Liver (tissue), 8 donors: ENCODE measurements at regions not wholly inside any gene's neighbourhood (a gene's known extent, or its start where the extent isn't known, plus 50 kb on each side); places are given as distances from the start of the nearest gene placed in this dataset.

Source experiments
- DNase-seq: peaks from one replicate; pipeline ENCODE4 v3.0.0-alpha.2; 2017; ENCODE audit warnings: low spot score
- H3K27ac ChIP-seq, 2 donors: one replicate each; pipeline ENCODE4 v1.7.0; 2013; ENCODE audit warnings: inconsistent platforms in 2 of 2, low read length in 2 of 2, control low read depth in 1 of 2, low read depth in 1 of 2, mild to moderate bottlenecking in 1 of 2
- H3K27me3 ChIP-seq, 4 donors: one replicate each; pipeline versions ENCODE4 v1.6.1 to v1.7.0; 2013; ENCODE audit warnings: low read length in 3 of 4, inconsistent platforms in 1 of 4, mild to moderate bottlenecking in 1 of 4, moderate library complexity in 1 of 4; ENCODE audit not compliant: control insufficient read depth in 4 of 4, insufficient read depth in 4 of 4
- H3K36me3 ChIP-seq, 4 donors: one replicate each; pipeline versions ENCODE4 v1.6.1 to v1.7.0; 2013; ENCODE audit warnings: low read length in 3 of 4, mild to moderate bottlenecking in 3 of 4, low read depth in 1 of 4, moderate library complexity in 1 of 4; ENCODE audit not compliant: control insufficient read depth in 4 of 4, insufficient read depth in 3 of 4
- H3K4me1 ChIP-seq, 4 donors: one replicate each; pipeline versions ENCODE4 v1.6.1 to v1.7.0; 2013; ENCODE audit warnings: low read length in 3 of 4, mild to moderate bottlenecking in 3 of 4, moderate library complexity in 1 of 4; ENCODE audit not compliant: control insufficient read depth in 4 of 4, insufficient read depth in 4 of 4
- H3K4me3 ChIP-seq, 3 donors: one replicate each; pipeline versions ENCODE4 v1.6.1 to v1.7.0; 2013; ENCODE audit warnings: low read length in 3 of 3, control low read depth in 1 of 3, low read depth in 1 of 3, mild to moderate bottlenecking in 1 of 3
- H3K9ac ChIP-seq, 2 donors: one replicate each; pipeline ENCODE4 v1.7.0; 2013; ENCODE audit warnings: low read length in 2 of 2, mild to moderate bottlenecking in 2 of 2, moderate library complexity in 2 of 2, control low read depth in 1 of 2, low read depth in 1 of 2
- H3K9me3 ChIP-seq, 4 donors: one replicate each; pipeline versions ENCODE4 v1.6.1 to v1.7.0; 2013; ENCODE audit warnings: low read length in 3 of 4; ENCODE audit not compliant: control insufficient read depth in 4 of 4
- CTCF ChIP-seq: fragments of 150-350 bp; IDR thresholded peaks from 2 replicates; pipeline ENCODE4 v1.5.1; 2017; ENCODE audit warnings: improper control_type of control experiment, low read depth, low read length; ENCODE audit not compliant: missing input control
- EGR1 ChIP-seq, 2 donors: IDR thresholded peaks; 2 replicates each; pipeline ENCODE4 v1.6.1; 2016 to 2018; ENCODE audit warnings: antibody characterized with exemption in 2 of 2, low read depth in 2 of 2
- FOXA1 ChIP-seq: IDR thresholded peaks from 2 replicates; pipeline ENCODE4 v1.6.1; 2016; ENCODE audit warnings: antibody characterized with exemption
- FOXA2 ChIP-seq: IDR thresholded peaks from 2 replicates; pipeline ENCODE4 v1.6.1; 2016; ENCODE audit warnings: antibody characterized with exemption
- GABPA ChIP-seq, 2 donors: IDR thresholded peaks in 1 of 2; conservative IDR thresholded peaks in 1 of 2; 2 replicates each; pipeline ENCODE4 v1.6.1; 2016; ENCODE audit warnings: antibody characterized with exemption in 2 of 2, mild to moderate bottlenecking in 1 of 2, moderate library complexity in 1 of 2
- HNF4A ChIP-seq, 2 donors: conservative IDR thresholded peaks; 2 replicates each; pipeline ENCODE4 v1.6.1; 2016; ENCODE audit warnings: antibody characterized with exemption in 2 of 2, mild to moderate bottlenecking in 2 of 2
- HNF4G ChIP-seq: IDR thresholded peaks from 2 replicates; pipeline ENCODE4 v1.6.1; 2016; ENCODE audit warnings: antibody characterized with exemption
- JUND ChIP-seq, 2 donors: IDR thresholded peaks; 2 replicates each; pipeline ENCODE4 v1.6.1; 2016; ENCODE audit warnings: antibody characterized with exemption in 2 of 2
- MAX ChIP-seq: IDR thresholded peaks from 2 replicates; pipeline ENCODE4 v1.6.1; 2016; ENCODE audit warnings: antibody characterized with exemption
- NR2F2 ChIP-seq: IDR thresholded peaks from 2 replicates; pipeline ENCODE4 v1.6.1; 2016; ENCODE audit warnings: antibody characterized with exemption
- RAD21 ChIP-seq, 2 donors: IDR thresholded peaks; 2 replicates each; pipeline ENCODE4 v1.6.1; 2016; ENCODE audit warnings: antibody characterized with exemption in 2 of 2, mild to moderate bottlenecking in 2 of 2
- REST ChIP-seq: IDR thresholded peaks from 2 replicates; pipeline ENCODE4 v1.6.1; 2016; ENCODE audit warnings: antibody characterized with exemption, mild to moderate bottlenecking
- RXRA ChIP-seq, 2 donors: IDR thresholded peaks; 2 replicates each; pipeline ENCODE4 v1.6.1; 2017 to 2018; ENCODE audit warnings: antibody characterized with exemption in 2 of 2, mild to moderate bottlenecking in 1 of 2
- SP1 ChIP-seq: IDR thresholded peaks from 2 replicates; pipeline ENCODE4 v1.6.1; 2018; ENCODE audit warnings: antibody characterized with exemption, mild to moderate bottlenecking
- TAF1 ChIP-seq: conservative IDR thresholded peaks from 2 replicates; pipeline ENCODE4 v1.6.1; 2016; ENCODE audit warnings: antibody characterized with exemption, mild to moderate bottlenecking
- YY1 ChIP-seq: IDR thresholded peaks from 2 replicates; pipeline ENCODE4 v1.6.1; 2016; ENCODE audit warnings: antibody characterized with exemption, mild to moderate bottlenecking
- ZBTB33 ChIP-seq: IDR thresholded peaks from 2 replicates; pipeline ENCODE4 v1.6.1; 2016; ENCODE audit warnings: antibody characterized with exemption
- WGBS: extraction: QIAGEN DNeasy Blood & Tissue Kit; methylation state at CpG from one replicate; pipeline ENCODE4 v1.1.7; 2013; 5-methylcytosine and 5-hydroxymethylcytosine counted together
- donor health status: healthy.
- donor health status: healthy.
- donor health status: healthy.
- donor health status: healthy.
- donor health status: healthy.

- no peaks in the 10 kb centered on the region for H3K36me3 ChIP-seq
- H3K27ac ChIP-seq: peak overlapping the region; percentile 70 to 84
- 59% methylated on average over 2 of the region's 2 CpGs for WGBS
- no peak for DNase-seq
- peaks cover 0 to 26% (median 16%) of the 10 kb centered on the region in 4 donors for H3K4me1 ChIP-seq
- no peaks in the 10 kb centered on the region for H3K9me3 ChIP-seq
- peak overlapping the region in 1 of 3 donors; percentile 32 for H3K4me3 ChIP-seq
- TF ChIP-seq REST: no peak
- TF ChIP-seq EGR1 (IDR thresholded peaks at IDR 0.05; ENCODE audit: low read depth in 2 of 2): no peak
- TF ChIP-seq YY1: no peak
- no peak for TF ChIP-seq FOXA2
- TF ChIP-seq HNF4A (conservative IDR thresholded peaks at IDR 0.05): no peak
- no peak for TF ChIP-seq FOXA1
- TF ChIP-seq ZBTB33: no peak
- no peak for TF ChIP-seq SP1
- TF ChIP-seq RXRA (IDR thresholded peaks at IDR 0.05): no peak
- TF ChIP-seq RAD21 (IDR thresholded peaks at IDR 0.05): no peak
- TF ChIP-seq CTCF: no peak
- no peak for TF ChIP-seq TAF1
- no peak for TF ChIP-seq GABPA (IDR thresholded peaks at IDR 0.05 in 1 of 2, conservative IDR thresholded peaks at IDR 0.05 in 1 of 2)
- peak overlapping the region in 1 of 2 donors; percentile 44 for H3K9ac ChIP-seq
- H3K27me3 ChIP-seq: no peaks in the 10 kb centered on the region
These were observed 139.4 kb upstream of the PHYHIPL start for GRCh38 chr10:59037018-59037389.

- Histone ChIP-seq H3K27ac (peak overlapping the region; percentile 70 to 84), H3K9ac (peak overlapping the region in 1 of 2 donors; percentile 44)
- TF ChIP-seq GABPA (IDR thresholded peaks at IDR 0.05 in 1 of 2, conservative IDR thresholded peaks at IDR 0.05 in 1 of 2) (no peak), NR2F2 (peak; percentile 63), FOXA1 (peak; percentile 34), TAF1 (no peak), FOXA2 (peak; percentile 80), HNF4A (conservative IDR thresholded peaks at IDR 0.05) (peak; percentile 90 to 92), HNF4G (peak; percentile 70), EGR1 (IDR thresholded peaks at IDR 0.05; ENCODE audit: low read depth in 2 of 2) (no peak), RXRA (IDR thresholded peaks at IDR 0.05) (peak; percentile 89 to 92), ZBTB33 (peak; percentile 16), RAD21 (IDR thresholded peaks at IDR 0.05) (peak; percentile 55 to 65), MAX (no peak), SP1 (peak; percentile 92), REST (peak; percentile 40), YY1 (no peak), JUND (IDR thresholded peaks at IDR 0.05) (peak; percentile 58 to 61)
These were observed 138.9 kb upstream of the PHYHIPL start for GRCh38 chr10:59037506-59037905.

More at GRCh38 chr10:59037506-59037905, 138.9 kb upstream of the PHYHIPL start:
- Histone ChIP-seq H3K27me3 (no peaks in the 10 kb centered on the region), H3K4me1 (peaks cover 0 to 26% (median 16%) of the 10 kb centered on the region in 4 donors), H3K9me3 (no peaks in the 10 kb centered on the region), H3K4me3 (peak overlapping the region in 1 of 3 donors; percentile 32), H3K36me3 (no peaks in the 10 kb centered on the region)
- no peak for DNase-seq
- 41% methylated on average over 1 of the region's 1 CpG for WGBS
